ENCODE measurements at regions not wholly inside any gene's neighbourhood (a gene's known extent, or its start where the extent isn't known, plus 50 kb on each side); places are given as distances from the start of the nearest gene placed in this dataset.
"Not testable (repeated sequence)": the region's sequence is repeated elsewhere in the genome, so short reads cannot be mapped to it uniquely, and the experiment has no call there.

GRCh38 chr5:28596707-28597106 lies 1558.3 kb upstream of the CDH9 start:
- not testable (repeated sequence) for TF ChIP-seq CTCF (IDR thresholded peaks at IDR 0.05); POLR2A (IDR thresholded peaks at IDR 0.05); EP300 (IDR thresholded peaks at IDR 0.05; ENCODE audit: low read depth); POLR2AphosphoS5 (IDR thresholded peaks at IDR 0.05)
